Mesendoderm (in vitro differentiated cells): ENCODE measurements at regions not wholly inside any gene's neighbourhood (a gene's known extent, or its start where the extent isn't known, plus 50 kb on each side); places are given as distances from the start of the nearest gene placed in this dataset.

Experiments used
- DNase-seq: peaks from one replicate; pipeline ENCODE4 v3.0.0; 2013
- H2AK5ac ChIP-seq: 2 replicates; pipeline ENCODE4 v1.6.1; 2013; ENCODE audit warnings: low read length, inconsistent platforms
- H2BK120ac ChIP-seq: 2 replicates; pipeline ENCODE4 v1.6.1; 2013; ENCODE audit warnings: low read depth, mild to moderate bottlenecking, low read length, moderate library complexity, mixed read lengths
- H2BK15ac ChIP-seq: replicated peaks from 2 replicates; pipeline ENCODE4 v1.6.1; 2013; ENCODE audit warnings: low read depth, mild to moderate bottlenecking, moderate library complexity
- H2BK5ac ChIP-seq: 2 replicates; pipeline ENCODE4 v1.6.1; 2013; ENCODE audit warnings: low read length, inconsistent platforms
- H3K18ac ChIP-seq: 2 replicates; pipeline ENCODE4 v1.6.1; 2013; ENCODE audit warnings: mild to moderate bottlenecking, low read length, mixed read lengths
- H3K23ac ChIP-seq: one replicate; pipeline ENCODE4 v1.6.1; 2013; ENCODE audit warnings: low read length
- H3K27ac ChIP-seq: 2 replicates; pipeline ENCODE4 v1.5.1; 2013; ENCODE audit warnings: low read depth, mild to moderate bottlenecking, inconsistent platforms, low read length, moderate library complexity
- H3K27me3 ChIP-seq: 2 replicates; pipeline ENCODE4 v1.6.1; 2013; ENCODE audit warnings: low read length, control low read depth, mild to moderate bottlenecking, inconsistent platforms; ENCODE audit not compliant: insufficient read depth, poor library complexity
- H3K36me3 ChIP-seq: 2 replicates; pipeline ENCODE4 v1.6.1; 2013; ENCODE audit warnings: low read length, inconsistent platforms; ENCODE audit not compliant: control insufficient read depth, insufficient read depth
- H3K4ac ChIP-seq: one replicate; pipeline ENCODE4 v1.6.1; 2013; ENCODE audit warnings: low read depth, mild to moderate bottlenecking, low read length, moderate library complexity
- H3K4me1 ChIP-seq: 2 replicates; pipeline ENCODE4 v1.6.1; 2013; ENCODE audit warnings: low read depth, low read length, inconsistent platforms; ENCODE audit not compliant: control insufficient read depth
- H3K4me2 ChIP-seq: 2 replicates; pipeline ENCODE4 v1.6.1; 2013; ENCODE audit warnings: low read length
- H3K4me3 ChIP-seq: 2 replicates; pipeline ENCODE4 v1.5.1; 2013; ENCODE audit warnings: mild to moderate bottlenecking, low read length
- H3K56ac ChIP-seq: one replicate; pipeline ENCODE4 v1.6.1; 2013; ENCODE audit warnings: low read length
- H3K79me1 ChIP-seq: 2 replicates; pipeline ENCODE4 v1.6.1; 2013; ENCODE audit warnings: low read length, inconsistent platforms
- H3K79me2 ChIP-seq: 2 replicates; pipeline ENCODE4 v1.6.1; 2013; ENCODE audit warnings: mild to moderate bottlenecking, low read length; ENCODE audit not compliant: control insufficient read depth, insufficient read depth
- H3K9ac ChIP-seq: 2 replicates; pipeline ENCODE4 v1.6.1; 2013; ENCODE audit warnings: low read length, inconsistent platforms
- H4K5ac ChIP-seq: one replicate; pipeline ENCODE4 v1.6.1; 2013; ENCODE audit warnings: low read length
- H4K8ac ChIP-seq: one replicate; pipeline ENCODE4 v1.6.1; 2013; ENCODE audit warnings: low read depth, mild to moderate bottlenecking, control low read depth, low read length, moderate library complexity
- WGBS: extraction: QIAGEN DNeasy Blood & Tissue Kit; methylation state at CpG from one replicate; pipeline ENCODE4 v1.1.7; 2013; ENCODE audit warnings: low lambda C conversion rate, missing lambda C conversion rate; ENCODE audit not compliant: insufficient coverage; ENCODE audit errors: extremely low coverage; 5-methylcytosine and 5-hydroxymethylcytosine counted together

DNA sequence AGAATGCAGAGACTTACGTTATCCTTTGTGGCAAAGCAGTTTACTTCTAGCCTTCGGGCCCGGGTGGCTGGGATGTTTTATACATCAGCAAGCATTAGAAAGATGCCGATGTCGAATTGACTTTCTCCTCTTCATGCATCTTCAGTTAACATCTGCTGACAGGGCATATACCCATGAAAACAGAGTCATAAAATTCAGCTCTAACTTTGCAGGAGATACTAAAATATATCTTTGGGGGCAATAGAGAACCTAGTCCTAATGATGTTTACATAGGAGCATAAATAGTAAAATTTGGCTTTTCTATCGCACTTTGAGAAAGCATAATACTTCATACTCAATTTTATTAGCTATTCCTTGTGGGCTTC, 247.9 kb downstream of the PRELID2 start:
- Histone ChIP-seq H3K4me1 (no peaks in the 10 kb centered on the region), H3K4ac (no peak overlapping the region), H3K27me3 (no peaks in the 10 kb centered on the region), H4K8ac (no peak overlapping the region), H3K9ac (no peak overlapping the region), H2BK5ac (no peak overlapping the region), H3K56ac (no peak overlapping the region), H2BK15ac (no peak overlapping the region), H4K5ac (no peak overlapping the region), H3K79me2 (no peaks in the 10 kb centered on the region), H3K4me2 (no peak overlapping the region), H2BK120ac (no peak overlapping the region), H3K4me3 (no peak overlapping the region), H3K36me3 (no peaks in the 10 kb centered on the region), H3K27ac (no peak overlapping the region), H3K18ac (no peak overlapping the region), H3K79me1 (no peaks in the 10 kb centered on the region), H2AK5ac (no peak overlapping the region), H3K23ac (no peak overlapping the region)
- no CpG with 5 or more reads among the region's 6 CpGs for WGBS
- DNase-seq: no peak

GRCh38 chr5:145586661-145587307, 248.4 kb downstream of the PRELID2 start:
- Histone ChIP-seq H3K79me1 (no peaks in the 10 kb centered on the region), H2BK15ac (no peak overlapping the region), H3K4me2 (no peak overlapping the region), H3K27me3 (no peaks in the 10 kb centered on the region), H4K5ac (no peak overlapping the region), H3K4ac (no peak overlapping the region), H3K79me2 (no peaks in the 10 kb centered on the region), H3K9ac (no peak overlapping the region), H2BK5ac (no peak overlapping the region), H3K56ac (no peak overlapping the region), H2BK120ac (no peak overlapping the region), H3K18ac (no peak overlapping the region), H3K4me3 (no peak overlapping the region), H4K8ac (no peak overlapping the region), H3K4me1 (no peaks in the 10 kb centered on the region), H3K23ac (no peak overlapping the region), H2AK5ac (no peak overlapping the region), H3K27ac (no peak overlapping the region), H3K36me3 (no peaks in the 10 kb centered on the region)
- no CpG with 5 or more reads among the region's 5 CpGs for WGBS
- peak; percentile 8 for DNase-seq

DNA sequence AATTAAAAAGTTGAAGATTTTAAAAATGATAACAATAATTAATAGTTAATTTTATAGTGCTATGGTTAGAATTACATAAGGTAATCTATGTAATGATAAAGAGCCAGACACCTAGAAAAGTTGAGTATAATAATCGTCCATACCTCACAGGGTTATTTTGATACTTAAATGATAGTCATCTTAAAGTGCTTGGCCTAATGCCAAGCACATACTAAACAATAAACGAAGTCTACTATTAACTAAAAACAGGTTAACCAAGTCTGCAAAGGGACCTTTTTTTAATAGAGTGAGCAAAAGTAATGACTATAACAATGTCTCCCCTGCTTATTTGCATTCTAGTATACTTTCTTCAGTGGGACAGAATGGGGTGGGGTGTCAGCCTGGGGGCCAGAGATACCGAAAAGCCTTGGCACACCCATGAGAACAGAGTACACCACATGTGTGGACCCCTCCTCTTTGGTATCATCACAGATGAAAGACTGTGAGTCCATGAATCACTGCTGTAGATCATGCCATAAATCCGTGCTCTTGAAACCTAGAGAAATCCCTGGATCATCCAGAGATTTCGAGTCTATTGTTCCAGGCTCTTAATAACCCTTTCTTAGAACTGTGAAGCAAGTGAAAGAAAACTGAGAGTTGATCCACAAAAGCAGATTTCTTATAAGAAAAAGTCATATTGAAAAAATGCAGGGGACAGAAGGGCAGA, 249.5 kb downstream of the PRELID2 start:
- Histone ChIP-seq H3K18ac (no peak overlapping the region), H3K4me2 (no peak overlapping the region), H2BK15ac (no peak overlapping the region), H3K4me3 (no peak overlapping the region), H3K79me2 (no peaks in the 10 kb centered on the region), H4K5ac (no peak overlapping the region), H3K9ac (no peak overlapping the region), H3K79me1 (no peaks in the 10 kb centered on the region), H4K8ac (no peak overlapping the region), H3K56ac (no peak overlapping the region), H3K4ac (no peak overlapping the region), H3K4me1 (no peaks in the 10 kb centered on the region), H2BK5ac (no peak overlapping the region), H3K23ac (no peak overlapping the region), H2BK120ac (no peak overlapping the region), H3K27ac (no peak overlapping the region), H3K27me3 (no peaks in the 10 kb centered on the region), H2AK5ac (no peak overlapping the region), H3K36me3 (no peaks in the 10 kb centered on the region)
- no peak for DNase-seq
- WGBS: no CpG with 5 or more reads among the region's 5 CpGs

DNA sequence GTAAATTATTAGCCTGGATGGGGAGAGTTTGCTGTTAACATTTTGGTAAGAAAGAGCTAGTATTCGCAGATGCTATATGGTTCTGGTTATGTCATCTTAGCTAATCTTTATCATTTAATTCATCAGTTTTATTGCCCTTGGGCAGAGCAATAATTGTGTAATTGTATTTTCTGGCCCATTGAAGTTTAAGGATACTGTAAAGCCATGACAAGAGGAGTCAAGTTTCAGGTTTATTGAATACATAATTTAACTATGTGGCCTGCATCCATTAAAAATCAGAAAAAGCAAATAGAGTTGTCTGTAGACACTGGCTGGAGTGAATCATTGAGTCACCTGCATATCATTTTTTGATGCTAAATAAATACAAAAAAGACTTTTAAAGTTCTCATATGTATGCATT, 255.8 kb downstream of the PRELID2 start:
- H2AK5ac ChIP-seq: no peak overlapping the region
- no peak overlapping the region for H3K27ac ChIP-seq
- no peak overlapping the region for H3K4me2 ChIP-seq
- H2BK5ac ChIP-seq: no peak overlapping the region
- no peak overlapping the region for H2BK120ac ChIP-seq
- no peak overlapping the region for H3K56ac ChIP-seq
- H3K79me2 ChIP-seq: no peaks in the 10 kb centered on the region
- H3K27me3 ChIP-seq: no peaks in the 10 kb centered on the region
- H3K4me1 ChIP-seq: no peaks in the 10 kb centered on the region
- H3K9ac ChIP-seq: no peak overlapping the region
- WGBS: no CpG with 5 or more reads among the region's 1 CpG
- no peak overlapping the region for H3K4me3 ChIP-seq
- no peaks in the 10 kb centered on the region for H3K79me1 ChIP-seq
- H3K18ac ChIP-seq: no peak overlapping the region
- H3K4ac ChIP-seq: no peak overlapping the region
- H4K8ac ChIP-seq: no peak overlapping the region
- H4K5ac ChIP-seq: no peak overlapping the region
- H3K36me3 ChIP-seq: no peaks in the 10 kb centered on the region
- no peak overlapping the region for H3K23ac ChIP-seq
- H2BK15ac ChIP-seq: no peak overlapping the region
- no peak for DNase-seq

- Histone ChIP-seq H3K4me1 (no peaks in the 10 kb centered on the region), H2BK5ac (no peak overlapping the region), H2AK5ac (no peak overlapping the region), H3K36me3 (no peaks in the 10 kb centered on the region), H3K27ac (no peak overlapping the region), H3K4ac (no peak overlapping the region), H3K79me2 (no peaks in the 10 kb centered on the region), H3K23ac (no peak overlapping the region), H3K4me3 (no peak overlapping the region), H3K27me3 (no peaks in the 10 kb centered on the region), H3K56ac (no peak overlapping the region), H3K9ac (no peak overlapping the region), H4K5ac (no peak overlapping the region), H4K8ac (no peak overlapping the region), H3K4me2 (no peak overlapping the region), H2BK15ac (no peak overlapping the region), H3K18ac (no peak overlapping the region), H2BK120ac (no peak overlapping the region), H3K79me1 (no peaks in the 10 kb centered on the region)
- no CpG with 5 or more reads among the region's 3 CpGs for WGBS
- DNase-seq: no peak
These were observed 260.1 kb downstream of the PRELID2 start for GRCh38 chr5:145574889-145575573.
